Stimulated activated CD4-positive, alpha-beta T cell treated with anti-CD3 and anti-CD28 coated beads, Interleukin-1b, Interleukin-23, amount 100 ng/mL, for 4 hours (primary cell): ENCODE measurements at regions not wholly inside any gene's neighbourhood (a gene's known extent, or its start where the extent isn't known, plus 50 kb on each side); places are given as distances from the start of the nearest gene placed in this dataset.

Experiments used
- DNase-seq, 2 donors: peaks; one replicate each; pipeline ENCODE4 v3.0.0-alpha.2; 2020; ENCODE audit warnings: low read depth in 2 of 2

DNA sequence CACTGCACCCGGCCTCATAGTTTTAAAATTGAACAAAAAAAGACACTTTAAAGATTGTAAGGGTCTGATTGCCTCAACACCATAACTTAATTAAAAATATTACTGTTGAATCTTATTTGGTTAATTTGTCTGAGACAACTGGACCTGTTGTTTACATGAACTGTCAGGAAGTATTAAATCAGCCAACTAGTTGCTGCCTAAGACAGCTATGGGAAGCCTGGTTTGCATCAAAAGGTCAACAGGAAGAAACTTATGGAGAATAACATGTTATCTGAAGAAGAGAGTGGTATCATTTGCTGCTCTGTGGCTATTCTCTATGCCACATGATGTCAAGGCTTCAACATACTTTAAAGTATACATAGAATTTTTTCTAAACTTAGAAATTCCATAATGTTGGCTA, 853.5 kb upstream of the ADAMTS5 start:
- DNase-seq, result no peak

GRCh38 chr21:27819299-27819698, 852.4 kb upstream of the ADAMTS5 start:
- no peak for DNase-seq

DNA sequence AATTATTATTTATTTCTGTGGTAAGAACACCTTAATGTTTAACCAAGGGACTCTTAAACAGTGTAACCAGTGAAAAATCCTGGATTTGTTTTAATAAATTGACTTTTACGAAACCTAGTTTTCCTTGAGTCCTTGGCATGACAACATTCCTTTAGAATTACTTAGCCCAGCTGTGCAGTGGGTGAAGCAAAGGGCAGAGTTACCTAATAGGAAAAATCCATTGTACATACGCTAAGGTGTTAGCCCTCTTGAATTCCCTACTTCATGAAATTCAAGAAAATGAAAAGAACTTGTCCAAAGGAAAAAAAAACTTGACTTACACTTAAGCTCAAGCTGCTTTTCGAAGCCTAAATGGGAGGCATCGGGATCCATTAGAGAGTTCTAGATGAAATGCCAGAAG, 852.0 kb upstream of the ADAMTS5 start:
- DNase-seq, result no peak

DNA sequence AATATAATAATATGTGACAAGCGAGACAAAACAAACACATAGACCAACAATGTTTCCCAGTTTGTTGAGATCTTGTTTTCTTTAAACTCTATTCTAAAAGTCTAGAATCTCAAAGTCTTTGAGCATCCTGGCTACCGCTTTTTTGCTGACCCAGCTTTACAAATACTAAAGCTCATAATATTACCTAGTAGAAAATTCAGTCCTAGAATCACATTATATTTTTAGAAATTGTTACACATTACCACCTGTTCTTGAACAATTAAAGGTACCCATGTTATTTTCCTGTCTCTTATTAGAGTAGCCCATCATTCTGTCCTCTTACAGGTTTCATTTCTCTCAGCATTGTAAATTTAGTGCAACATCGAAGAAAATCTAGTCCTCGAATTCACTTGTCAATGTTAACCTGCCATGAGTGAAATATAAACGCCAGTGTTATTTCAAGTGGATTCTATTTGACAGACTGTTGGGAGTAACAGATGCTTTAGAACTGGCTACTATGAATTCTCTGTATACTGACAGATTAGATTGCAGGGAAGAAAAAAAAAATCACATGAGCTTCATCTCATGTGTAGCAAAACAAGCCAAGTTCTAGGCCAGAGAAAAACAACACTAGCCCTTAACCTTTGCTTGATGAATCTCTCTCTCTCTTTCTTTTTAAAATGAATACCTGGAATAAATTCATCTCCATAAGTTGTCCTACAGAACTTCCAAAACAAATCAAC, 851.2 kb upstream of the ADAMTS5 start:
- no peak for DNase-seq

DNA sequence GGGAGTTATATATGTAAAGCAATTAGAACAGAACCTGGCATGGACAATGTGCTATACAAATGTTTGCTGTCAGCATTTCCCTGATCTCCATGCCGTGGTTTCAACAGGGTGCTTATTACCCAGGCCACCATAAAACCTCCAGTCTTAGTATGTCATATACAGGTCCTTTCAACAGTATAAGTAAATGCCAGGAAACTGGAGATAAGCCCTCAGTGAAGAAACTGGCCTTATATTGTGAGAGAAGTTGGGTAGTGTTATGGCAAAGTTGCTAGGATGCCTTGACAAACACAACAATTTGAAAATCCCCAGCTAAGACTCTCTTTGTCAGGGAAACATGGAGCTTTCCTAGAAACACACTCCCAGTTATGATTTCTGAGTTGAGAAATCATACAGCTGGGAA, 850.2 kb upstream of the ADAMTS5 start:
- no peak for DNase-seq

DNA sequence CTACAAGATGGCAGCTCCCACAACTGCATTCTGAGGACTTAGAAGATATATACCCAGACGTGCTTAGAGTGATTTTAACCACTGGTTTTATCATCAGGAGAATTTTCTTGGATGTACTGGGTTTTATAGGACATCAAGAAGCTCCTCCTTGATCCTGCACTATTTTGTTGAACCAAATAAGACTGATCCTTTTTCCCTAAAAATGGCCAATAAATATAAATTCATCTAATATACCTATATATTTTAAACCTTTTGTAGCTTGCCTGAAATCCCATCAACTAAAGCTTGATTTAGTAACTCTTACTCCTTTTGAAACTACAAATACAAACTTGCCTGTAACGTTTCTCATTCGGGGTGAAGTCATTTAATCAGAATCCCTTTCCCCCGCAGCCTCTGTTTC, 849.4 kb upstream of the ADAMTS5 start:
- no peak for DNase-seq

DNA sequence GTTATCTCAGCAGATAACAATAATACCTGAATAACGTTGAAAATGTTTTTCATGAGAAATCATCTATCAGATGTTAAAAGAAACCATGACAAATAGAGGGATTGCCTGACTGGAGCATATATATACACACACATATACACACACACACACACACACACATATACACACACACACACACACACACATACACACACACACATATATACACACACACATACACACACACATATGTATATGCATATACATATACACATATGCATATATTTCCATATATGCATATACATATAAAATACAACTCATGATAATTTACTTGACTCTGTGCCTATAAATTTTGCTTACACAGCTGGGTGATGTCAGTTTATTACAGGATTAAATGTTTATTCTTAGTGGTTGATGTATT, 847.3 kb upstream of the ADAMTS5 start:
- DNase-seq, result no peak

GRCh38 chr21:27813750-27814149, 846.9 kb upstream of the ADAMTS5 start:
- DNase-seq, result no peak

- no peak for DNase-seq
These were observed 846.5 kb upstream of the ADAMTS5 start for GRCh38 chr21:27813344-27813743.

DNA sequence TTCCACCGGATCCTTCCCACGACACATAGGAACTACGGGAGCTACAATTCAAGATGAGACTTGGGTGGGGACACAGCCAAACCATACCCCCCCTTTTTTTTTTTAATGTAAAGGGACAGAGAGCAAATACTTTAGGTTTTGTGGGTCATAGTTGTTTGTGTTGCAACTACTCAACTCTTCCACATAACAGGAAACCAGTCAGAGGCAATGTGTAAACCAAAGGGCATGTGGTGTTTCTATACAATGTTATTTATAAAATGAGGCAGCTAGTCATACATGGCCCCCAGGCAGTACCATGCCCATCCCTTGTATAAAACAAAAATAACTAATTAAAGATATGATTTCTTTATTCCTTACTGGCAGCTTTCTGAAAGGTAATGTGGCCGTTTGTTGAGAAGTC, 845.4 kb upstream of the ADAMTS5 start:
- DNase-seq, result no peak

DNA sequence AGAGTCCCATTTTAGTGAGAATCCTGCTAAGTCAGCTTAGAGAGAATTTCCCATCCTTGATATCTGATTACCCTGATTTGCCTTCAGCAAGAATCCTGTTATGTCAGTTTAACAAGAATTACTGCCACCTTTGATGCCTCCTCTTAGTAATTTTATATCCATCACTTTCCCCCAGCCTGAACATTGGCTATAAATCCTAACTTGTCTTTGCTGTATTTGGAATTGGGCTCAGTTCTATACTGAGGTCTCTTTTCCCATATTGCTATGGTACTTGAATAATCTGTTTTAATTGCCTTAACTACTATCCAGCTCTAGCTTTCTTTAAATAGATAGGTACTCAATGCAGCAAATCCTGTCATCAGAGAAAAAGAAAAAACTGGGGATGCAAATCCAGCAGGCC, 842.0 kb upstream of the ADAMTS5 start:
- DNase-seq, result no peak

DNA sequence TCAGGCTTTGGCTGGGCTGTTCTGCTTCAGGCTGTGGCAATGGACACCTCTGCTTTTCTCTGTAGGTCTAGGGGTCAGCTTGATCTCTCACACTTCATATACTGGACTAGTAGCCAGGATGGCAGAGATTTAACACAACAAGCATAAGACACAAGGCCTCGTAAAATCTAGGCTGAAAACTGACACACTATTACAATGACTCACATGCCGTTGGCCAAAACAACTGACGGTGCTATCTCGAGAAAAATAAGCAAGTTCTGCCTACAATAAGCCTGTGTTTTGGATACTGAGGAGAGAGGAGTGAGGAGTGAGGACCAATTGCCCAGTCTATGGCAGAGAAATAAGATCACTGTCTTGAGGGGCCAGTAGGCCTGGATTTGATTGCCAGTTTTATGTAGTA, 840.7 kb upstream of the ADAMTS5 start:
- DNase-seq, result no peak

DNA sequence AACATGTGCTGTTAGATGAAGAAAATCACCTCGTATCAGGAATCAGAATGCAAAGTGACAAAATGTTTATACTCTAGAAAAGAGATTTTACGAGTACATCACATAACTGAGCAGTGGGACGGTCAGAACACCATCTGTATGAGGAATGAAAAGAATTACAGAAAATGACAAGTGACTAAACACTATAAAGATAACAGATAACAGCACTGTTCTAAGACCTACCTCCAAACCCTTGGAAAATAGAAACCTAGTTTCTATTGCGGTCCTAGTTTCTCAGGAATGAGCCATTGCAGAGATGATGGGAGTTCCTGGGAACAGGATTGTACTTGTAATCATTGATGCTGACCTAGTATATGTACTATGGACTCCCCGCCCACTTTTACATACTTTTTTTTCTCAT, 839.4 kb upstream of the ADAMTS5 start:
- DNase-seq, result no peak

- DNase-seq, result no peak
These were observed 838.8 kb upstream of the ADAMTS5 start for GRCh38 chr21:27805696-27806095.

GRCh38 chr21:27804515-27804914, 837.6 kb upstream of the ADAMTS5 start:
- no peak for DNase-seq

GRCh38 chr21:27803571-27803970, 836.7 kb upstream of the ADAMTS5 start:
- DNase-seq, result no peak

DNA sequence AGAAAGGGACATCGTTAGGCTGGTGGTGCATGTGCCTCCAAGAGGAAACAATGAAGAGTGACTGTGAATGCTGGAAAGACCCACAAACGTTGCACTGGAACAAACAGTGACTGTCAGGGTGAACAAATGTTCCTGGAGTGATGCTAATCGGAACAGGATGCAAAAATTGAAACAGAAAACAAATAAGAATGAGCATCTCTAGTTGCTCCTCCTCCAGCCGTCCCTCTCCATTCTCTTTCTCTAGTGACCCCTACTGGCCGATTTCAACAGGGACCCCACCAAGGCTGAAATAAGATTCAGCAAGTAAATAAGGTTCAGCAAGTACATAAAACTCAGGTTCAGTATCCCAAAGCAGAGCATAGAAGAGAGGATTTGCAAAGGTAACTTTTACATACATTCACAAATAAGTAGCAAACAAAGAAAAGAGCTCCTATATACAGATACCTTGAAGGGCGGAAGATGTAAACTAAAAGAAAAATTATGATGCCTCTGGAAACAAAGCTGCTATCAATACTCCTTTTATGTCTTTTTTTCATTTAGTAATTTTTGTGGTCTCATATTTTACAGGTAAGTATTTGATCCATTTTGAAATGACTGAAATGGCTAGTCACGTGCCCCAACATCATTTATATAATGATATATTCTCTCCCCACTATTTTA, 836.1 kb upstream of the ADAMTS5 start:
- no peak for DNase-seq

- DNase-seq, result no peak
These were observed 833.0 kb upstream of the ADAMTS5 start for GRCh38 chr21:27799861-27800260.

GRCh38 chr21:27796106-27796505, 829.2 kb upstream of the ADAMTS5 start:
- no peak for DNase-seq

DNA sequence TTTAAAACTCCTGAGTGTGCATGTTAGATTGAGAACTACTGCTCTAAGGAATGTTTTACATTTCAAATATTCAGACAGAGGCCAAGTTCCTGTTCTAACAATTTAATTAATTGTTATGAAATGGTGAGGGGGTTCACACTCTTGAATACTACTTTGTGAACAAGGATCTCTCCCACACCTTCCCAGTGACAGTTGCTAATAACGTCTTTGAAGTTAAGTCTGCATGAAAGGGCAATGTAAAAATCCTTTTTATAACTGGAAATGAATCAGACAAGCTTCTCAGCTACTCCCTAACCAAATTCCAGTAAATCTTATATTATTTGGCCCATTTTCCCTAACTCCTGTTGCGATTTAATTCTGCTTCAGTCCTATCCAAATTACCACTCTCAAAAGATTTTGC, 828.5 kb upstream of the ADAMTS5 start:
- no peak for DNase-seq

DNA sequence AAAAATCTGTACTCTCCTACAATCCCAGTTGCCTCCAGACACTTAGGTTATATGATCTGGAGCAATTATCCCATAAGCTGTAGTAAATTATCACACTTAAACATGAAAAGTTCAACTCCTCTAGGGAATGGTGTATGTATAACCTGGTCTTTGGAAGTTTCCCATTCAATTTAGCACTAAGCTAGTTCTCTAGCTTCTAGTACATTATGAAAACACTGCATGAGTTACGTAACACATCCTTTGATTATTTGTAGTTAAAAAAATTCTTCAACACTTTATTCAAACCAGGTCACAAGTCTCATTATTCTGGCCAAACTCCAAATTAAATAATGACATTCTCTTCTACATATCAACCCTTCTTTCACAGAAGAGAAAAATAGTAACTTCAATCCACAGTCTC, 827.0 kb upstream of the ADAMTS5 start:
- DNase-seq, result no peak

GRCh38 chr21:27787046-27787445, 820.2 kb upstream of the ADAMTS5 start:
- no peak for DNase-seq

DNA sequence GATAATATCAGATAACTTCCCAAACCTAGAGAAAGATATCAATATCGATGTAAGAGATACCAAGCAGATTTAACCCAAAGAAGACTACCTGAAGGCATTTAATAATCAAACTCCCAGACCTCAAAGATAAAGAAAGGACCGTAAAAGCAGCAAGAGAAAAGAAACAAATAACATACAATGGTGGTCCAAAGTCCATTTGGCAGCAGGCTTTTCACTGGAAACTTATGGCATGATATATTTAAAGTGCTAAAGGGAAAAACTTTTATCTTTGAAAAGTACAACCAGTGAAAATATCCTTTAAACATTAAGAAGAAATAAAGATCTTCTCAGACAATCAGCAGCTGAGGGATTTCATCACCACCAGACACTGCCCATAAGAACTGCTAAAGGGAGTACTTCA, 812.7 kb upstream of the ADAMTS5 start:
- no peak for DNase-seq
